GM12878 (cell line): ENCODE measurements at regions not wholly inside any gene's neighbourhood (a gene's known extent, or its start where the extent isn't known, plus 50 kb on each side); places are given as distances from the start of the nearest gene placed in this dataset.

ENCODE experiments used
- ATAC-seq: fragments of 200-7000 bp; cut with Tn5 transposase; 3 replicates; pipeline ENCODE4 v1.9.1; 2020; ENCODE audit warnings: mild to moderate bottlenecking, moderate library complexity
- BruUV-seq: library from RNA; stranded (reverse); fragments of 400-500 nt; replicated peaks from 2 replicates; lab custom pipeline; 2021; lab: Mats Ljungman, UMichigan
- CTCF ChIA-PET: fragments of 300-600 bp; sonication (Branson Sonifier 250); formaldehyde crosslinking; extraction: SDS; loops from one replicate; lab custom pipeline; 2021; ENCODE audit warnings: inconsistent platforms; lab: Yijun Ruan, JAX
- POLR2A ChIA-PET: fragments of 350-600 bp; formaldehyde crosslinking; extraction: SDS; loops from one replicate; lab custom pipeline; 2021; ENCODE audit warnings: inconsistent platforms; lab: Charles Lee
- RAD21 ChIA-PET: fragments of 300-600 bp; sonication (Branson Sonifier 250); formaldehyde crosslinking; loops from one replicate; lab custom pipeline; 2023; ENCODE audit warnings: antibody characterized with exemption; ENCODE audit not compliant: unreplicated experiment; lab: Charles Lee
- SMC1A ChIA-PET: fragments of 300-600 bp; sonication (Branson Sonifier 250); formaldehyde crosslinking; loops from one replicate; lab custom pipeline; 2023; ENCODE audit not compliant: unreplicated experiment, uncharacterized antibody; lab: Charles Lee
- DNase-seq: peaks from one replicate; pipeline ENCODE4 v3.0.0-alpha.2; 2011; ENCODE audit warnings: low read depth, low spot score
- FAIRE-seq: peaks from 3 replicates; lab custom pipeline; 2011; peaks lifted over from hg19 to GRCh38; lab: Jason Lieb, UNC
- H2AFZ ChIP-seq: 2 replicates; pipeline ENCODE4 v1.6.0; 2011; ENCODE audit warnings: low read depth, low read length, control low read depth; ENCODE audit not compliant: control insufficient read depth
- H3K27ac ChIP-seq: 2 replicates; pipeline ENCODE4 v1.5.1; 2011; ENCODE audit warnings: control low read depth; ENCODE audit not compliant: control insufficient read depth, insufficient read depth
- H3K27me3 ChIP-seq, 2 experiments: replicated peaks in 1 of 2; 2 replicates each; pipeline versions ENCODE4 v1.6.0 to v1.6.1; 2011; ENCODE audit warnings: low read length in 1 of 2; ENCODE audit not compliant: control insufficient read depth in 2 of 2, insufficient read depth in 2 of 2
- H3K36me3 ChIP-seq, 2 experiments: 2 replicates each; pipeline ENCODE4 v1.5.1; 2011; ENCODE audit warnings: low read length in 1 of 2; ENCODE audit not compliant: control insufficient read depth in 2 of 2, insufficient read depth in 2 of 2
- H3K4me1 ChIP-seq: 2 replicates; pipeline ENCODE4 v1.6.1; 2011; ENCODE audit warnings: mild to moderate bottlenecking, low read length, moderate library complexity, mixed read lengths; ENCODE audit not compliant: control insufficient read depth, insufficient read depth
- H3K4me2 ChIP-seq: 2 replicates; pipeline ENCODE4 v1.6.0; 2011; ENCODE audit warnings: control low read depth; ENCODE audit not compliant: control insufficient read depth, insufficient read depth
- H3K4me3 ChIP-seq: fragments of 200-600 bp; sonication (generic); 2 replicates; pipeline ENCODE4 v1.5.1; 2016
- H3K79me2 ChIP-seq: 2 replicates; pipeline ENCODE4 v1.6.0; 2011; ENCODE audit warnings: low read length; ENCODE audit not compliant: control insufficient read depth, insufficient read depth
- H3K9ac ChIP-seq: 2 replicates; pipeline ENCODE4 v1.8.0; 2011; ENCODE audit warnings: low read length, control low read depth, mixed read lengths; ENCODE audit not compliant: control insufficient read depth, insufficient read depth
- H3K9me3 ChIP-seq: replicated peaks from 3 replicates; pipeline ENCODE4 v1.5.1; 2011; ENCODE audit warnings: mild to moderate bottlenecking, low read length; ENCODE audit not compliant: control insufficient read depth, insufficient read depth
- H4K20me1 ChIP-seq: 2 replicates; pipeline ENCODE4 v1.6.0; 2011; ENCODE audit not compliant: control insufficient read depth, insufficient read depth
- BCL11A ChIP-seq: IDR thresholded peaks from 2 replicates; pipeline ENCODE4 v1.6.1; 2011; ENCODE audit warnings: low read depth, low read length
- BHLHE40 ChIP-seq, 2 experiments: fragments of 450-650 bp in 1 of 2; IDR thresholded peaks; 2 replicates each; pipeline ENCODE4 v1.6.1; 2011 to 2017; ENCODE audit warnings: low read depth in 2 of 2, borderline replicate concordance in 1 of 2, improper control_type of control experiment in 1 of 2, low read length in 1 of 2, mild to moderate bottlenecking in 1 of 2
- CBX3 ChIP-seq: fragments of 200-600 bp; sonication (generic); IDR thresholded peaks from 2 replicates; pipeline ENCODE4 v1.6.1; 2016; ENCODE audit warnings: low read depth, borderline replicate concordance
- CHD4 ChIP-seq: fragments of 200-600 bp; sonication (generic); IDR thresholded peaks from 2 replicates; pipeline ENCODE4 v1.6.1; 2016; ENCODE audit warnings: mild to moderate bottlenecking
- DPF2 ChIP-seq: fragments of 450-650 bp; IDR thresholded peaks from 2 replicates; pipeline ENCODE4 v1.6.1; 2017; ENCODE audit warnings: mild to moderate bottlenecking
- EP300 ChIP-seq, 2 experiments: fragments of 150-350 bp in 1 of 2; IDR thresholded peaks; 2 replicates each; pipeline ENCODE4 v1.6.1; 2011 to 2012; ENCODE audit warnings: low read depth in 2 of 2, low read length in 2 of 2, borderline replicate concordance in 1 of 2, improper control_type of control experiment in 1 of 2, inconsistent platforms in 1 of 2; ENCODE audit not compliant: control insufficient read depth in 1 of 2
- HCFC1 ChIP-seq: fragments of 150-350 bp; IDR thresholded peaks from 2 replicates; pipeline ENCODE4 v1.6.1; 2014; ENCODE audit warnings: low read length
- MTA3 ChIP-seq: IDR thresholded peaks from 2 replicates; pipeline ENCODE4 v1.6.1; 2012; ENCODE audit warnings: low read length, inconsistent platforms, borderline replicate concordance
- MXI1 ChIP-seq: fragments of 150-350 bp; IDR thresholded peaks from 2 replicates; pipeline ENCODE4 v1.6.1; 2011; ENCODE audit warnings: low read depth, mild to moderate bottlenecking, inconsistent platforms, low read length, improper control_type of control experiment
- MYB ChIP-seq: fragments of 150-350 bp; IDR thresholded peaks from 2 replicates; pipeline ENCODE4 v1.6.1; 2014; ENCODE audit warnings: mild to moderate bottlenecking, low read depth, low read length, borderline replicate concordance
- NFYA ChIP-seq: IDR thresholded peaks from 2 replicates; pipeline ENCODE4 v1.6.1; 2011; ENCODE audit warnings: low read depth, mild to moderate bottlenecking, low read length, improper control_type of control experiment, borderline replicate concordance
- PBX3 ChIP-seq: IDR thresholded peaks from 2 replicates; pipeline ENCODE4 v1.6.1; 2011; ENCODE audit warnings: mild to moderate bottlenecking, low read depth, low read length, moderate library complexity; ENCODE audit not compliant: insufficient replicate concordance
- ZNF384 ChIP-seq: IDR thresholded peaks from 2 replicates; pipeline ENCODE4 v1.6.1; 2012; ENCODE audit warnings: low read depth, mild to moderate bottlenecking, low read length, improper control_type of control experiment, borderline replicate concordance
- ZNF592 ChIP-seq: fragments of 450-650 bp; IDR thresholded peaks from 2 replicates; pipeline ENCODE4 v1.6.1; 2017; ENCODE audit warnings: mild to moderate bottlenecking, moderate library complexity
- ZSCAN29 ChIP-seq: fragments of 450-650 bp; IDR thresholded peaks from 2 replicates; pipeline ENCODE4 v1.6.1; 2017; ENCODE audit warnings: mild to moderate bottlenecking, moderate library complexity
- WGBS: methylation state at CpG from one replicate; pipeline ENCODE4 v1.1.6; 2016; ENCODE audit warnings: low lambda C conversion rate; ENCODE audit not compliant: insufficient replicate concordance, insufficient coverage; ENCODE audit errors: missing lambda C conversion rate; 5-methylcytosine and 5-hydroxymethylcytosine counted together
- in situ Hi-C: fragments of 300-500 bp; cut with MboI; formaldehyde crosslinking; loops from 9 replicates; pipeline ENCODE4 v1.14.3; 2018; ENCODE audit warnings: mixed read lengths
- intact Hi-C: fragments of 100-400 bp; cut with micrococcal nuclease; formaldehyde crosslinking; loops from one replicate; pipeline ENCODE4 v1.14.2; 2022; ENCODE audit not compliant: unreplicated experiment
- TF ChIP-seq, protein P1 (sequence below): IDR thresholded peaks from 2 replicates; pipeline ENCODE4 v1.6.1; 2012; ENCODE audit warnings: low read depth, low read length, improper control_type of control experiment

DNA sequence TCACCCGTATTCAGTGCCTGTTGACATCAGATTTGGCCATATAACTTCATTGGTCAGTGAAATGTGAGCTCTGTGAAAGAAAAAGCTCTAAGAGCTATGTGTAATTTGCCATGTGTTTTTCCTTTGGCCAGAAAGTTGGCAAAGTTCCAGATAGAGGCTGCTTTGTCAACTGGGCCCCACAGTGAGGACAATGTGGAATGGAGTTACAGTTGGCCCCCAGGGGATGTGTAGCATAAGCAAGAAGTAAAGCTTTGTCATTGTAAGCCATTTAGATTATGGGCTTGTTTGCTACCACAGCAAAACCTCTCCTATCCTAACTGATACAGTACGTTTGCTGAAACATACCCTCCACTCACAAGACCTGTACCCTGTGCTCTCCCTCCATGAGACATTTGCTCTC, 119.1 kb upstream of the HABP2 start:
- Histone ChIP-seq H3K4me1 (no peaks in the 10 kb centered on the region), H3K36me3 (no peaks in the 10 kb centered on the region), H3K4me3 (no peak overlapping the region), H2AFZ (no peak overlapping the region), H3K27ac (no peak overlapping the region), H3K27me3 (no peaks in the 10 kb centered on the region; a peak in 1 of 4 replicates), H3K9me3 (no peaks in the 10 kb centered on the region), H4K20me1 (no peaks in the 10 kb centered on the region), H3K79me2 (no peaks in the 10 kb centered on the region), H3K9ac (no peak overlapping the region), H3K4me2 (no peak overlapping the region)
- 4% methylated on average over 2 of the region's 2 CpGs for WGBS
- ATAC-seq: no peak
- BruUV-seq: no TSS peak
- DNase-seq: no peak
- TF ChIP-seq DPF2: no peak
- TF ChIP-seq ZNF384: no peak
- TF ChIP-seq BHLHE40 (IDR thresholded peaks at IDR 0.05; ENCODE audit: borderline replicate concordance in 1 of 2, low read depth in 2 of 2, low read length in 1 of 2): no peak
- TF ChIP-seq ZSCAN29: no peak
- no peak for TF ChIP-seq NFYA
- TF ChIP-seq HCFC1: no peak
- TF ChIP-seq MTA3: no peak
- TF ChIP-seq MYB: no peak
- no peak for TF ChIP-seq BCL11A
- TF ChIP-seq PBX3: no peak
- TF ChIP-seq, protein P1, sequence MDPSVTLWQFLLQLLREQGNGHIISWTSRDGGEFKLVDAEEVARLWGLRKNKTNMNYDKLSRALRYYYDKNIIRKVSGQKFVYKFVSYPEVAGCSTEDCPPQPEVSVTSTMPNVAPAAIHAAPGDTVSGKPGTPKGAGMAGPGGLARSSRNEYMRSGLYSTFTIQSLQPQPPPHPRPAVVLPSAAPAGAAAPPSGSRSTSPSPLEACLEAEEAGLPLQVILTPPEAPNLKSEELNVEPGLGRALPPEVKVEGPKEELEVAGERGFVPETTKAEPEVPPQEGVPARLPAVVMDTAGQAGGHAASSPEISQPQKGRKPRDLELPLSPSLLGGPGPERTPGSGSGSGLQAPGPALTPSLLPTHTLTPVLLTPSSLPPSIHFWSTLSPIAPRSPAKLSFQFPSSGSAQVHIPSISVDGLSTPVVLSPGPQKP: no peak
- TF ChIP-seq EP300 (IDR thresholded peaks at IDR 0.05; ENCODE audit: borderline replicate concordance in 1 of 2, control insufficient read depth in 1 of 2, low read depth in 2 of 2, low read length in 2 of 2): no peak
- TF ChIP-seq ZNF592: no peak
- no peak for TF ChIP-seq CHD4
- no peak for TF ChIP-seq CBX3
- TF ChIP-seq MXI1: no peak
- intact Hi-C loops (no loop called here), in situ Hi-C loops (no loop called here)
- POLR2A ChIA-PET: no interaction called here
- CTCF ChIA-PET: interaction anchor here (0.8 to 1.7 kb wide), 2 partner anchors 21 to 218 kb away, joined by 3 to 4 read pairs; no protein-coding TSS in a partner anchor
- SMC1A ChIA-PET: no interaction called here
- no peak for FAIRE-seq
- RAD21 ChIA-PET: no interaction called here
